Right lung (tissue), 2 donors: ENCODE measurements at regions not wholly inside any gene's neighbourhood (a gene's known extent, or its start where the extent isn't known, plus 50 kb on each side); places are given as distances from the start of the nearest gene placed in this dataset.
"Not testable (repeated sequence)": the region's sequence is repeated elsewhere in the genome, so short reads cannot be mapped to it uniquely, and the experiment has no call there.

Source experiments
- DNase-seq, 2 donors: peaks; one replicate each; pipeline ENCODE4 v3.0.0-alpha.2; 2013

DNA sequence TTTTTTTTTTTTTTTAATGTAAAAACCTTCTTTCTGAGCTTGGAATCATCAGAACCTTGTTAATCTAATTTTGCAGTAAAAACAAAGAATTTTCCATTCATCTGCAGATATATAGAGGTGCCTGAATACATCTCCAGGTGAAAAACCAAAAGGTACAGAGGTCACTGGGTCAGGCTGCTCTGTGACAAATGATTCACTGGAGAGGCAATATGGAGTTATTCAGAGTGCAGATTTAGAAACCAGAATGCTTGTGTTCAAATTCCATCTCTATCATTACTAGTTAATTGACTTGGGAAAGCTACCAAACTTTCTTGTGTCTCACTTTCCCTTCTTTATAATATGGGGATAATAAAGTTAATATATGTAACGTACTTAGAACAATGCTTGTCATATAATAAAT, 51.5 kb upstream of the C1orf53 start:
- no peak for DNase-seq

DNA sequence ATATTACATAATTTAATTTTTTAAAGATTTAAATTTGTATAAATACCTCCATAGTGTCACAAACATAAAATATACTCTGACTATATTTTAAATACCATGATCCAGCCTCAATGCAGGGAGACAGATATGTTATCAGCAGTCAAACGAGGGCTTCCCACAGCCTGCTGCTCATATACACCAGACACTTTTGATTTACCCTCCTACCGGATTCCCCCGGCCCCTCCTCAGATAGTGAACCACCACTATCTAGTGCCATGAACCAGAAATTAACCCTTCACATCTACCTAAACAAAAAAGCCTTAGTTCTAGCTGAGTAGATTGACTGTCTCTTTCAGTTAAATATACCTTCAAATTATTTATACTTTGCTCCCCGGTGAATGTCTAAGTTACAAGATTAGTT, 52.4 kb upstream of the C1orf53 start:
- no peak for DNase-seq

DNA sequence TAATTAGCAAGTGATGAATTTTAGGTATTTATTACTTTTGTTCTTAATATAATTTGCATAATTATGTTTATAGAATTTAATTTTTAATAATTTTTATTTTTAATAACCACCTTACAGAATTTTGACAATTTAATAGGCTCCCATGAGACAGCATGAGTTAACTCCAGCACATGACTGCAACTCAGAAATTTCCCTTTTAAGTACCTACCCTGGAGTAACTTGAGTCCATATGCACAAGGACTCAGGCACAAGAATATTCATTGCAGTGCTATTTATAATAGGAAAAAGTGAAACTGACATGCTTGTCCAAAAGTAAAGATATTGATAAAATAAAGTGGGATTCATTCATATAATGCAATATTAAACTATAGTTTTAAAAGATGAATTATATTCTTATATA, 54.1 kb upstream of the C1orf53 start:
- DNase-seq = no peak

DNA sequence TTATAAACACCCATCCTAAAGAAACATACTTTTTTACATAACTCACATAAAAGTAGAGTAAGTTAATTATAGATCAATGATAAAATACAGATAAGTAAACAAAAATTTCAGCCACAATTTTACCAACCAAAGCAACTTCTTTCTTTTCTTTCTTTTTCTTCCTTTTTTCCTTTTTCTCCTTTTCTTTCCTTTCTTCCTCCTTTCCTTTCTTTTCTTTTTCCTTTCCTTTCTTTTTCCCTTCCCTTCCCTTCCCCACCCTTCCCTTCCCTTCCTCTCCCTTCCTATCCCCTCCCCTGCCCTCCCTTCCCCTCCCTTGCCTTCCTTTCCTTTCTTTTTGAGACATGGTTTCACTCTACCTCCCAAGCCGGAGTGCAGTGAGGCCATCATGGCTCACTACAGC, 56.5 kb upstream of the C1orf53 start:
- DNase-seq = no peak

DNA sequence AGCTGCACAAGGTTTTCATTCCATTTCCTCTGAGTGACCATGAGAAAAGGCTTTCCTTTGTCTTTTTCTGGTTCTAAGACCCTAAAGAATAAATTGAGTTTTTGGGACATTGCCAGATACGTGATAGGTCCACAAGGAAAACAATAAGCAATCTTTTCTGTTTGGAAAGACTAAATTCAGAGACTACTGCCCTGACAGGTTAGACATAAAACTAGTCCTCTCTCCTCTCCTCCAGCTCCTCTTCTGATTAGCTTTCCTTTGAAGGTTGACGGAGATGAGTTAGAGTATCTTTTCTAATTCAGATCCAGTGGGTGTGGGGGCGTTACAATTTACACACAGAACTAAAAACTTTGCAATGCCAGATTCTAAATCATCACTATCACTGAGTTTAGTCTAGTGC, 57.8 kb upstream of the C1orf53 start:
- DNase-seq = no peak

DNA sequence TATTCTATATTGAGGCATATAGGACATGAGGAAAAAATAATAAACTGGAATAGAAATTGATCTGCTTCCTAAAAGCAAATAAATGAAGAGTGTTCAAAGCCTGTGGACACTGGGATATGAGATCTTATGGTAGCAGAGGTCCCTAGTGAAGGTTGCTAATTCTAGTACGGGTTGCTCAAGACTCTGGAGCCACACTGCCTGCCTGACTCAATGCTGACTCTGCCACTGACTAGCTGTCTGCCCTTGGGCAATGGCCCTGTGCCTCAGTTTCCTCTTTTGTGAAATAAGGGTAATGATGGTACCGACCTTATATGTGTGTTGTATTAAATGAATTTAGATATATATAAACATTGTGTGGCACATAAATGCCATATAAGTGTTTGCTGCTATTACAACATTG, 59.0 kb upstream of the C1orf53 start:
- no peak for DNase-seq

DNA sequence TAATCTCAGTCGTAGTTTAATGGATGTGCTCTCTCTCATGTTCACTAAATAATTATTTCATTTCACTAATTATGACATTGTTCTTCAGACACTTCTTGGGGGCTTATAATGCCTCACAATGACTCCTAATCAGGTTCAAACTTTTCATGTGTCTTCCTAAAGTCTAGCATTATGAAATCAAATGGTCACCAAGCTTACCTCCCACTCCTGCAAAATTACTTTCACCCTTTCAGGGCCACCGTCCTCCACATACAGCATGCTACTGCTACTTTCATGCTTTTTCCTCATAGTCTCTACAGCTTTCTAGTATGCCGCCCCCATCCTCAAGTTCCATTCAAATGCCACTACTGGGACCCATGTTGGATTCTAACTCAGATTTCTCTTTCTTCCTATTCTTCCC, 59.8 kb upstream of the C1orf53 start:
- no peak for DNase-seq

DNA sequence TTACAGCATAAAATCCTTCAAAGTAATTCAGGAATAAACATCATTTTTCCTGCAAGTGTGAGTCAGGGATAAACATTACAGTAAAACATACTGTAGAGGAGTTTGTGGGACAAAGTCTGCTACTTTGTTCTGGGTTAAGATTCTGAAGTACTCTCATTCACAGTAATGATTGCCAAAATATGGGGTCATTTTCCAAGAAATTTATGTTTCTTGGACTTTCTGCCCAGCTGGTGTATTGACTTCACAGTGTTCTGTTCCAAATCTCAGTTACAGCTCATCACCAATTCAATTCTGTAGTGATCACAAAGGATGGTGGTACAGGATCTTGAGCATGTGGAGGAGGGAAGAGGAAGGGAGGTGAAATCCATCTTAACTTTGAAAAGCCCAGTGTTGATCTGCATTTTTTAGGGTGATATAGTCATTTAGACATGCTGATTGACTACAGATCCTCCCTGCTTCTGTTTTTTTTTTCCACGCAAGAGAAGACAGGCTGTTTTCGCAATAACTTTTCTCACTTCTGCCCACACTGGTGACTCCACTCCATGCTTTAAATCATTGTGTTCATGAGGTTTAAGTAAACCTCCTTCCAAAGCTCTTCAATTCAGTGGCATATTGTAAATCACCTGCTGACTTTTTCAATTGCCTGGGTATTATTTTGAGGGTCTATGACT, 60.4 kb upstream of the C1orf53 start:
- peak; percentile 78 to 83 for DNase-seq

DNA sequence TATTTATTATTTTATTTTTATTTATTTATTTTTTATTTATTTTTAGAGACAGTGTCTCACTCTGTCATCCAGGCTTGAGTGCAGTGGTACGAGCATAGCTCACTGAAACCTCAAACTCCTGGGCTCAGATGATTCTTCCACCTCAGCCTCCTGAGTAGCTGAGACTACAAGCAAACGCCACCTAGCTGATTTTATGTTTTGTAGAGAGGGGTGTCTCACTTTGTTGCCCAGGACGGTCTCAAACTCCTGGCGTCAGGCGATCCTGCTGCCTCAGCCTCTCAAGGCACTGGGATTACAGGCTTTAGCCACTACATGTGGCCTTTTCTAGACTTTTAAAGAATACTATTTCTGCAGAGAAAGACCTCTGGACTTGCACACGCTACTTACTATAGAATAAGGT, 61.3 kb upstream of the C1orf53 start:
- DNase-seq = no peak

DNA sequence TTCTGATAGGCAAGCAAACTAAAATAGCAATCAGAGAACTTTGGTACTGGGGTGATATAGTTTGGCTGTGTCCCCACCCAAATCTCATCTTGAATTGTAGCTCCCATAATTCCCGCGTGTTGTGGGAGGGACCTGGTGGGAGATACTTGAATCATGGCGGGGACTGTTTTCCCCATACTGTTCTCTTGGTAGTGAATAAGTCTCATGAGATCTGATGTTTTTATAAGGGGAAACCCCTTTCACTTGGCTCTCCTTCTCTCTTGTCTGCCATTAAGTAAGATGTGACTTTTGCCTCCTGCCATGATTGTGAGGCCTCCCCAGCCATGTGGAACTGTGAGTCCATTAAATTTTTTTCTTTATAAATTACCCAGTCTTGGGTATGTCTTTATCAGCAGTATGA, 62.6 kb upstream of the C1orf53 start:
- not testable (repeated sequence) for DNase-seq

DNA sequence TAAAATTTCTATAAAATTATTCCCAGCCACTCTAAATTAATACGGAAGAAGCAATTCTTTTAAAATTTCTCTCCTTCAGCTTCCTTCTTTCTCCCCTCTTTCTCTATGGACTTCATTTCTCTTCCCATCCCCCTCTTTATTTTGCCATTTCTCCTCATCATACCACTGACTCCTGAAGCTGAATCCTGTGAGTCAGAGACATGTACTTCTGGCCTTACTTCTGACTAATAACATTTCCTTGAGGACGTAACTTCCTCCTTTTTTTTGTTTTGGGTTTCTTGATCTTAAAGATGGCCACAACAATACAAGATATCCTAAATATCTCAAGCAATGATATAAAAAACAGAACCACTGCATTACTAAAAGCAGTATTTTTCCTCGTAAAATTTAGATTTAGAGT, 63.6 kb upstream of the DENND1B start:
- no peak for DNase-seq

DNA sequence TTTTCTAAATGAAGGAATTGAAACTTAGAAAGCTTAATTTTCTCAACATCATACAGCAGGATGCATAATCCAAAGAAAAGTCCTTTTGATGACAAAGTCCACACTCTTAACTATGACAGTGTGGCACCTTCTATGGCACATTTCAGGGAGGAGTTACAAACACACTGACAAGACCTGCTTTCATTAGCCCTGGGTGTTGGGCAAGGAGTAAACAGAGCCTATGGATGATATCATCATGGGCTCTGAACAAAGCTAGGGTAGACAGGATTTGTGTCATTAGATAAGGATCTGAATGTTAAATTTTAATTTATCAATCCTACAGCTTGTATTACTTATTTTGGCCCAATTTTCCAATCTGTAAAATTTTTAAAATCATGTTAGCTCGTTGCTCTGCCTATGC, 62.6 kb upstream of the DENND1B start:
- DNase-seq = no peak

DNA sequence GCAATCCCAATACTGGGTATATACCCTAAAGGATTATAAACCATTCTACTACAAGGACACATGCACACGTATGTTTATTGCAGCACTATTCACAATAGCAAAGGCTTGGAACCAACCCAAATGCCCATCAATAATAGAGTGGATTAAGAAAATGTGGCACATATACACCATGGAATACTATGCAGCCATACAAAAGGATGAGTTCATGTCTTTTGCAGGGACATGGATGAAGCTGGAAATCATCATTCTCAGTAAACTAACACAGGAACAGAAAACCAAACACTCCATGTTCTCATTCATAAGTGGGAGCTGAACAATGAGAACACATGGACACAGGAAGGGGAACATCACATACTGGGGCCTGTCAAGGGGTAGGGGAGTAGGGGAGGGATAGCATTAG, 61.1 kb upstream of the DENND1B start:
- not testable (repeated sequence) for DNase-seq

DNA sequence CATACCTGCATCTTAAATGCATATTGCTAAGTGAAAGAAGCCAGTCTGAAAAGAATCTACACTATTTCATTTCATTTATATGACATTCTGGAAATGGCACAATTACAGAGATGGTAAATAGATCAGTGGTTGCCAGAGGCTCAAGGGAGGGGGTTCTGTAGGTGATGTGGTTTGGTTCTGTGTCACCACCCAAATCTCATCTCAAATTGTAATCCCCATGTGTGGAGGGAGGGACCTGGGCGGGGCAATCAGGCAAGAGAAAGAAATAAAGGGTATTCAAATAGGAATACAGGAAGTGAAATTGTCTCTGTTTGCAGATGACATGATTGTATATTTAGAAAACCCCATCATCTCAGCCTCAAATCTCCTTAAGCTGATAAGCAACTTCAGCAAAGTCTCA, 53.7 kb upstream of the DENND1B start:
- DNase-seq = not testable (repeated sequence)

DNA sequence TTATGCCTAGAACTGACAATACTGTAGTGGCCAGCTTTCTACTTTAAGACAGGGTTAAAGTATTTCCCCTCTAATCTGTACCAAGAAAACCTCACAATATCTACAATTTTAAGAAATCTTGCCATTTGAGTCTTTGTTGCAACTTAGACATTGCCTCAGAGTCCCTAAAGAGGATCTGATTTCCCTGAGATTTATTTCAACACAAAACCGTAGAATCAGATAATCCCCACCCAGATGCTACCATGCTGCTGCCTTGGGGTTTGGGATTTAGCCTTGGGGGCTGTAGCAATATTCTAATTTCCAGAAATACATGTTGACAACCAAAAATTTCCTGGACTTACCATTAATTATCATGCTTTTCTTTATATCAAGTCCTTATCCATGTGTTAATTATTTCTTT, 50.3 kb upstream of the DENND1B start:
- DNase-seq = no peak
